ENCODE measurements at regions not wholly inside any gene's neighbourhood (a gene's known extent, or its start where the extent isn't known, plus 50 kb on each side); places are given as distances from the start of the nearest gene placed in this dataset.

- intact Hi-C loops (cut with micrococcal nuclease), result no loop called here
- peak; percentile 99 for ATAC-seq
- DNase-seq, result peak; percentile 50
These were observed 140.1 kb upstream of the ATP2B1 start for GRCh38 chr12:89848732-89849131.

- DNase-seq, result no peak
- ATAC-seq, result no peak
- intact Hi-C loops (cut with micrococcal nuclease), result no loop called here
These were observed 137.9 kb upstream of the ATP2B1 start for GRCh38 chr12:89846473-89847055.

- no peak for ATAC-seq
- DNase-seq, result no peak
- intact Hi-C loops (cut with micrococcal nuclease), result no loop called here
These were observed 137.1 kb upstream of the ATP2B1 start for GRCh38 chr12:89845767-89846166.

GRCh38 chr12:89845366-89845765, 136.7 kb upstream of the ATP2B1 start:
- intact Hi-C loops (cut with micrococcal nuclease), result no loop called here
- DNase-seq (no peak), ATAC-seq (no peak)

- DNase-seq, result no peak
- intact Hi-C loops (cut with micrococcal nuclease), result no loop called here
- ATAC-seq, result no peak
These were observed 135.9 kb upstream of the ATP2B1 start for GRCh38 chr12:89844539-89844938.

GRCh38 chr12:89840162-89840922, 131.7 kb upstream of the ATP2B1 start:
- no peak for DNase-seq
- intact Hi-C loops (cut with micrococcal nuclease), result no loop called here
- no peak for ATAC-seq

- ATAC-seq (no peak), DNase-seq (no peak)
- intact Hi-C loops (cut with micrococcal nuclease), result no loop called here
These were observed 130.8 kb upstream of the ATP2B1 start for GRCh38 chr12:89839444-89839843.

- intact Hi-C loops (cut with micrococcal nuclease), result no loop called here
- DNase-seq (no peak), ATAC-seq (no peak)
These were observed 130.2 kb upstream of the ATP2B1 start for GRCh38 chr12:89838833-89839232.

- DNase-seq (no peak), ATAC-seq (no peak)
- intact Hi-C loops (cut with micrococcal nuclease), result no loop called here
These were observed 127.4 kb upstream of the ATP2B1 start for GRCh38 chr12:89836026-89836425.

- ATAC-seq (no peak), DNase-seq (no peak)
- intact Hi-C loops (cut with micrococcal nuclease), result no loop called here
These were observed 126.0 kb upstream of the ATP2B1 start for GRCh38 chr12:89834676-89835075.

- intact Hi-C loops (cut with micrococcal nuclease), result no loop called here
- DNase-seq, result no peak
- ATAC-seq, result no peak
These were observed 125.0 kb upstream of the ATP2B1 start for GRCh38 chr12:89833337-89834252.

- ATAC-seq (no peak), DNase-seq (no peak)
- intact Hi-C loops (cut with micrococcal nuclease), result no loop called here
These were observed 123.7 kb upstream of the ATP2B1 start for GRCh38 chr12:89832336-89832735.

- no peak for ATAC-seq
- no peak for DNase-seq
- intact Hi-C loops (cut with micrococcal nuclease), result no loop called here
These were observed 122.9 kb upstream of the ATP2B1 start for GRCh38 chr12:89831310-89832095.

GRCh38 chr12:89829434-89829975, 120.9 kb upstream of the ATP2B1 start:
- no peak for ATAC-seq
- intact Hi-C loops (cut with micrococcal nuclease), result no loop called here
- DNase-seq, result no peak

- ATAC-seq (no peak), DNase-seq (no peak)
- intact Hi-C loops (cut with micrococcal nuclease), result no loop called here
These were observed 119.9 kb upstream of the ATP2B1 start for GRCh38 chr12:89828575-89828974.

- intact Hi-C loops (cut with micrococcal nuclease), result no loop called here
- DNase-seq (no peak), ATAC-seq (no peak)
These were observed 119.0 kb upstream of the ATP2B1 start for GRCh38 chr12:89827592-89827991.

GRCh38 chr12:89826468-89826867, 117.8 kb upstream of the ATP2B1 start:
- ATAC-seq, result no peak
- no peak for DNase-seq
- intact Hi-C loops (cut with micrococcal nuclease), result no loop called here

GRCh38 chr12:89825591-89826449, 117.2 kb upstream of the ATP2B1 start:
- intact Hi-C loops (cut with micrococcal nuclease), result no loop called here
- ATAC-seq (no peak), DNase-seq (no peak)
